Neutrophil (primary cell): ENCODE measurements at regions not wholly inside any gene's neighbourhood (a gene's known extent, or its start where the extent isn't known, plus 50 kb on each side); places are given as distances from the start of the nearest gene placed in this dataset.

ENCODE experiments used
- H3K27ac ChIP-seq: fragments of 200-600 bp; sonication (generic); 2 replicates; pipeline ENCODE4 v1.5.1; 2016; ENCODE audit warnings: mild to moderate bottlenecking, moderate library complexity
- H3K27me3 ChIP-seq: fragments of 200-600 bp; sonication (generic); 2 replicates; pipeline ENCODE4 v1.6.0; 2016; ENCODE audit warnings: mild to moderate bottlenecking
- H3K36me3 ChIP-seq: fragments of 200-600 bp; sonication (generic); 2 replicates; pipeline ENCODE4 v1.5.1; 2017
- H3K4me1 ChIP-seq, 2 experiments: fragments of 200-600 bp in 1 of 2; sonication (generic) in 1 of 2; 1 replicate in 1 of 2; 2 replicates in 1 of 2; pipeline versions ENCODE4 v1.5.1 to v1.6.1; 2013 to 2016; ENCODE audit warnings: low read depth in 1 of 2, low read length in 1 of 2, mild to moderate bottlenecking in 1 of 2, moderate library complexity in 1 of 2; ENCODE audit not compliant: control insufficient read depth in 1 of 2, insufficient read depth in 1 of 2
- H3K4me3 ChIP-seq, 2 experiments: fragments of 200-600 bp in 1 of 2; sonication (generic) in 1 of 2; 1 replicate in 1 of 2; 2 replicates in 1 of 2; pipeline ENCODE4 v1.5.1; 2013 to 2016; ENCODE audit warnings: low read depth in 1 of 2, low read length in 1 of 2, mild to moderate bottlenecking in 1 of 2, moderate library complexity in 1 of 2
- H3K9me3 ChIP-seq: fragments of 200-600 bp; sonication (generic); 2 replicates; pipeline ENCODE4 v1.5.1; 2016
- CTCF ChIP-seq: fragments of 200-600 bp; sonication (generic); IDR thresholded peaks from 2 replicates; pipeline ENCODE4 v1.5.1; 2016; ENCODE audit warnings: antibody characterized with exemption

DNA sequence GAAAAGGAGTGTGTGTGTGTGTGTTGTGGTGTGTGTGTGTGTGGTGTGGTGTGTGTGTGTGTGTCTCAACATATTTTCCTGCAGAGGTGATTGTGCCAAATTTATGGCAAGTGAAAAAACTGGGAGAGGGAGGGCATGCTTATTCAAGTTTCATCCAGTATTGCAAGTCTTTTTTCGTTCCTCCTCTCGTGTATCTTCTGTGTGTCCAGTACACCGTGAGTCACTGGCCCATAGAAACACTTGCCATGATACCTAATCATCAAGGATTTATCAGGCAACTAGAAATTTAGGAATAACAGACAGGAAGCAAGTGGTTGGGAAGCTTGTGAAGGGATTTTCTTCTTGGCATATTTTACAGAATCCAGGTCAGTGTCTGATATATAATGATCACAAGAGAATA is 820.5 kb downstream of the GATA3 start:
- Histone ChIP-seq H3K27ac (no peak overlapping the region), H3K36me3 (no peaks in the 10 kb centered on the region)

GRCh38 chr10:8876171-8876570 is 821.7 kb downstream of the GATA3 start:
- H3K27me3 ChIP-seq, result no peaks in the 10 kb centered on the region
- no peaks in the 10 kb centered on the region for H3K4me1 ChIP-seq
- H3K4me3 ChIP-seq, result no peak overlapping the region
- H3K27ac ChIP-seq, result no peak overlapping the region
- H3K9me3 ChIP-seq, result no peaks in the 10 kb centered on the region
- H3K36me3 ChIP-seq, result no peaks in the 10 kb centered on the region
- TF ChIP-seq CTCF, result no peak

More for the DNA sequence above, 820.5 kb downstream of the GATA3 start:
- no peak for TF ChIP-seq CTCF
- Histone ChIP-seq H3K27me3 (no peaks in the 10 kb centered on the region), H3K4me3 (no peak overlapping the region), H3K9me3 (no peaks in the 10 kb centered on the region), H3K4me1 (no peaks in the 10 kb centered on the region)

DNA sequence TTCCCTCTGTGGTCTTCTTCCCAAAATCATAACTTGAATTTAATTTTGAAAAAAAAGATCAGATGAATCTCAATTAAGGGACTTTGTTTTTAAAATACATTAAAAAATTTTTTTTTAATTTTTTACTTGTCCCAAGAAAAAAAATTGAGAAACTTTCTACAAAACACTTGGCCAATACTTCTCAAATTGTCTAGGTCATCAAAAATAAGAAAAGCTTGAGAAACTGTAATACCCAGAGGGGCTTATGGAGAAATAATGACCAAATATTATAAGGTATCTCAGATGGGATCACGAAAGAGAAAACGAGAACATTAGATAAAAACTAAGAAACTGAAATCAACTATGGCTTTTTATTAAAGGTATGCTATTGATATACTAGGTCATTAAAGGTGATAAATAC is 835.0 kb downstream of the GATA3 start:
- Histone ChIP-seq H3K4me1 (no peaks in the 10 kb centered on the region), H3K9me3 (no peaks in the 10 kb centered on the region), H3K27ac (no peak overlapping the region), H3K36me3 (no peaks in the 10 kb centered on the region), H3K27me3 (no peaks in the 10 kb centered on the region), H3K4me3 (no peak overlapping the region)
- TF ChIP-seq CTCF, result no peak

- Histone ChIP-seq H3K4me3 (no peak overlapping the region), H3K9me3 (no peaks in the 10 kb centered on the region), H3K27me3 (no peaks in the 10 kb centered on the region), H3K36me3 (no peaks in the 10 kb centered on the region), H3K27ac (no peak overlapping the region), H3K4me1 (no peaks in the 10 kb centered on the region)
- TF ChIP-seq CTCF, result no peak
Observed at GRCh38 chr10:8893102-8893501, 838.6 kb downstream of the GATA3 start.

DNA sequence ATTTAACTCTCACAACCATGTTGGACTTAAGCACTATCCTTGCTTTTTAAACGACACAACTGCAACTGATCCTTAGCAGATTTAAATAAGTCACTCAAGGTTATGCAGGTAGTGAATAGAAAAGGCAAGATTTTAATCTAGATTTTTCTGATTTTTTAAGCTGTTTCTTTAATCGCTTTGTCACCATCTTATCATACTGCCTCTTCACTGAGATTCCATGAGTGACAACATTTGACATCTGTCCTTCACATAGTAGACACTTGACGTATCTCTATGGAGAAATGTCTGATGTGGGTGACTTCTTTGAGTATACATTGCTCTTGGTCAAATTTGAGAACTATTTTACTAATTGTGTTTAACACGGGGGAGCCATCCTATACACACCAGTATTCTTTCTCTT is 839.7 kb downstream of the GATA3 start:
- H3K4me1 ChIP-seq, result no peaks in the 10 kb centered on the region
- TF ChIP-seq CTCF, result no peak
- no peak overlapping the region for H3K27ac ChIP-seq
- no peaks in the 10 kb centered on the region for H3K36me3 ChIP-seq
- H3K9me3 ChIP-seq, result no peaks in the 10 kb centered on the region
- H3K27me3 ChIP-seq, result no peaks in the 10 kb centered on the region
- no peak overlapping the region for H3K4me3 ChIP-seq

DNA sequence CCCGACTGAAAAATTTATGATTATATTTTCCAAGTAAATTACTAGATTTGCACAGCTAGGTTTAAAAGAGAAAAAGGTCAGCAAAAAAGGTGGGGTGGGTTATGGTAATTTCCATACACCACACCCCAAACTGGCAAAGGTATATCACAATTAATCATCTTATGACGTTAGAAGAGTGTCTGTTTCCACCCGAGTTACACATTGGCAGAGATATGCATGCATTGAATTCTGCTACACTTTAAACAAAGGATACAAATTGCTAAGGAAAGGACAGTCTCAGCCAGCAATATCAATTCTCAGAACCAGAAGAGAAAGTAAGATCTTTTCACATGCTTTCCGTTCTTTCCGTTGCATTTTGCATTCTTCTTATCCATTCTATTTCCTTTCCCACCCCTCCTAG is 843.3 kb downstream of the GATA3 start:
- Histone ChIP-seq H3K4me1 (no peaks in the 10 kb centered on the region), H3K36me3 (no peaks in the 10 kb centered on the region), H3K27me3 (no peaks in the 10 kb centered on the region), H3K9me3 (no peaks in the 10 kb centered on the region), H3K4me3 (no peak overlapping the region), H3K27ac (no peak overlapping the region)
- TF ChIP-seq CTCF, result no peak
